Fibroblast of villous mesenchyme (primary cell): ENCODE measurements at regions not wholly inside any gene's neighbourhood (a gene's known extent, or its start where the extent isn't known, plus 50 kb on each side); places are given as distances from the start of the nearest gene placed in this dataset.

Experiments
- DNase-seq: peaks from one replicate; pipeline ENCODE4 v3.0.0-alpha.2; 2010; ENCODE audit warnings: low read depth
- H3K4me3 ChIP-seq: 2 replicates; pipeline ENCODE4 v1.5.1; 2011; ENCODE audit warnings: low read depth, mild to moderate bottlenecking, low read length
- TF ChIP-seq, protein P1 (sequence below): IDR thresholded peaks from 2 replicates; pipeline ENCODE4 v1.5.1; 2012; ENCODE audit warnings: low read depth, mild to moderate bottlenecking, low read length; ENCODE audit not compliant: insufficient read depth

DNA sequence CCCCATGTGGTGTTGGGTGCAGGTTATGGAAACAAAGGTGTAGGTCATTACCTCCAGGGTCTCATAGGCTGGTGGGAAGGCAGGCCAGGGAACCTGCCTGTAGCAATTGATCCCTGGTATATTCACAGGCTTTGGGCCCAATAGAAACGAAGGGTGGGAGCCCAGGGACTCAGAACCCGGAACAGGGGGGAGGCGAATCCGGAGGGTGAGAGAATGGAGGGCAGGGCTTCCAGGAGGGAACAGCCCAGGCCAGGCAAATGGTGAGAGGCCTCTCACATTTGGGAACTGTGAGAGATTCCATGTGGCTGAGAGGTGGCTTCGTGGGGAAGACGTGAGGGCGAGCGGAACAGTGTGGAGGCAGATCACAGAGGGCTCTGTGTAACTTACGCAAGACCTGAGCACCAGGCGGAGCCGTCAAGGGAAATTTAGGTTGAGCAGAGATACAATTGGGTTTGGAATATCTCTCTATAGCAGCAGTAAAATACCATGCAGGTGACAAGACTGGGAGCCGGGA is 267.1 kb downstream of the ERMARD start:
- H3K4me3 ChIP-seq = no peak overlapping the region
- TF ChIP-seq, protein P1, sequence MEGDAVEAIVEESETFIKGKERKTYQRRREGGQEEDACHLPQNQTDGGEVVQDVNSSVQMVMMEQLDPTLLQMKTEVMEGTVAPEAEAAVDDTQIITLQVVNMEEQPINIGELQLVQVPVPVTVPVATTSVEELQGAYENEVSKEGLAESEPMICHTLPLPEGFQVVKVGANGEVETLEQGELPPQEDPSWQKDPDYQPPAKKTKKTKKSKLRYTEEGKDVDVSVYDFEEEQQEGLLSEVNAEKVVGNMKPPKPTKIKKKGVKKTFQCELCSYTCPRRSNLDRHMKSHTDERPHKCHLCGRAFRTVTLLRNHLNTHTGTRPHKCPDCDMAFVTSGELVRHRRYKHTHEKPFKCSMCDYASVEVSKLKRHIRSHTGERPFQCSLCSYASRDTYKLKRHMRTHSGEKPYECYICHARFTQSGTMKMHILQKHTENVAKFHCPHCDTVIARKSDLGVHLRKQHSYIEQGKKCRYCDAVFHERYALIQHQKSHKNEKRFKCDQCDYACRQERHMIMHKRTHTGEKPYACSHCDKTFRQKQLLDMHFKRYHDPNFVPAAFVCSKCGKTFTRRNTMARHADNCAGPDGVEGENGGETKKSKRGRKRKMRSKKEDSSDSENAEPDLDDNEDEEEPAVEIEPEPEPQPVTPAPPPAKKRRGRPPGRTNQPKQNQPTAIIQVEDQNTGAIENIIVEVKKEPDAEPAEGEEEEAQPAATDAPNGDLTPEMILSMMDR = no peak
- no peak for DNase-seq

DNA sequence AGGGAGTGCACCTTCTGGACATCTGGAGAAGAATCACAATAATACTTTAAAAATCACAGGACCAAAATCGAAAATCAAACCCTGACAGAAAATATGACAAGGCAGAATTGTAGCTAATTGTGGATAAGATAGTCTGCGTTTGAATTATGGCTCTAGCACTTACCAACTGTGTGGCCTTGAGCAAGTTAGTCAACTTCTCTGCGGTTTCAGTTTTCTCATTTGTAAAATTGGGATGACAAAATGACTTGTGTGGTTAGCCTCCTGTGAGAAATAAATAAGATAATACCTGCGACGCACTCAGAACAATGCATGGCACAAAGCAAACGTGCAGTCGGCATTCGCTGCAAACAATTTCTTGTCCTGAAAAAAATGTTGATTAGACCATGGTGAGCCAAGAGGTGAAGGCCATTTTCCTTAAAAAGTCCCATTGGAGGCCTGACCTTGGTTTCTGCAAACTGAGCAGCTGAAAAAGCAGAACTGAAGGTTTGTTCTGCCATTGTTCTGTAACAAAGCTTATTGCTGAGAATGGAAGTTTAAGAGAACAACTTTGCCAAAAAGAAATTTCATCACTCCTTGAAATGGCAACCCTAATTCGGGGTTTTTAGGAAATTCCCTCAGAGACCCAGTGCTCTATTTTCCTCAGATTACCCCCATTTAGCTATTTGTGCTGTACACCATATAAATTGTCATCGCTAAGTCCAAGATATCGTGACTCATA is 266.3 kb downstream of the ERMARD start:
- TF ChIP-seq, protein P1 = no peak
- DNase-seq = no peak
- H3K4me3 ChIP-seq = no peak overlapping the region

DNA sequence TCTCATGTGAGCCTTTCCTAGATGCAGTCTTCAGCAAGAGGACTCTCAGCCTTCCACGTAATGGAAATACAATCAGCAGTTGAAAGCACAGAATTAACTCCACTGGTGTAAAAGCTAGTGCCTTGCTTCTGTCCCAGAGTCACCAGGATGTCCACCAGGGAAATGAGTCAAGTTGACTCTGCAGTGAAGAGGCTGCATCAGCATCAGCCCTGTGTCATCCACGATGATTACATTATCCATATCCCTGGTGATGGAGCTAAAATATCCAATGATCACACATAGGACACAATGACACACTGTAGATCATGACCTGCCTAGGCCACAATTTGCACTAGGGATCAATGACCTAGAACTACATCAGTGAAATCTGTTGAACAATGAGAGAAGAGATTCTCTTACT is 262.4 kb downstream of the ERMARD start:
- no peak for DNase-seq
- TF ChIP-seq, protein P1 = no peak
- H3K4me3 ChIP-seq = no peak overlapping the region

DNA sequence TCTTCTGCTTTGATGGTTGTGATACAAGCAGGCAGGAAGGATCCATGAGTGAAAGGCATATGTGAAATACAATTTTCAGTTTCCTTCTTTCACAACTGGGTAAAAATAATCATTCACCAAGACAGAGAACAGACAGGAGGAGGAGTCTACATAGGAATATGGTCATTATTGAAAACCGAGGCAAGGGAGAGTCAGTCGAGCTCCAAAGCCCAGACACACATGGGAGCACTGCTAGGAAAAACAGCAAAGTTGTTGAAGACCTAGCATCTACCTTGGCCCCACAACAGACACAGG is 260.6 kb downstream of the ERMARD start:
- DNase-seq = no peak
- no peak overlapping the region for H3K4me3 ChIP-seq
- TF ChIP-seq, protein P1 = no peak

DNA sequence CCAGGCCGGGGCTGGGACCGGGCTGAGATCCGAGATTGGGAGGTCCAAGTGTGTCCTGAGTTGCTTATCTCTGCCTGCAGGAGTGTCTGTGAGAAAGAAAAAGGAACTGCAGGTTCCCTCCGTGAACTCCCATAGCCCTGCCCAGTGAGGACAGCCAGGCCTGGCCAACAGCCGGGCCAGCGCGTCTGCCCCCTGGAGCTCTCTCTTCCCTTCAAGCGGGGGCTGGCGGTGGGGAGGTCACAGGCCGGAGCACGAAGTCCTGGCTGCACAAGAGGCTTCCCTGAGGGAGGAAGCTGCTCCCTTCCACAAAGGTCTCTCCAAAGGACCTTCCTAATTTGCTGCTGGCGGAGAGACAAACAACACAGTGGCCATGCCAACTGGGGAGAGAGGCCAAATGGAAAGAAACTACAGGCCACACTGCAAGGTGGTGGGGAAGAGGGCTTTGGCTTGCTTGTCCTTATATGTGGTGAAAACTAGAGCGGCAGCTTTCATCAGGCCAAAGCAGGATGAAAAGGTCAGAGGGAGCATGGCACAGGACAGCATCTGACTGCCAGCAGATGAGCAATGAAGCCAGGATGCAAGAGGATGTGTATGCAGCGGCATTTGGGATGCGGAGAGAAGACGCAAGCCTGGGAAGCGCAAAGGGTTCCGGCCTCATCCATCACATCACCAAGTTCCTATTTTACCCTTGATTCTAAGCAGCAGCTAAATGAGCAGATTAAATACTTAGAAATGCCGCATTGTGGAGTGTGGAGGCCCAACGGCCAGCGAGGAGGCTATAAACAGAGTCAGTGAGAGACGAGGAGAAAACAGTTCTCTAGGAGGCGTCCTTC is 260.0 kb downstream of the ERMARD start:
- H3K4me3 ChIP-seq = no peak overlapping the region
- no peak for DNase-seq
- TF ChIP-seq, protein P1 = no peak

DNA sequence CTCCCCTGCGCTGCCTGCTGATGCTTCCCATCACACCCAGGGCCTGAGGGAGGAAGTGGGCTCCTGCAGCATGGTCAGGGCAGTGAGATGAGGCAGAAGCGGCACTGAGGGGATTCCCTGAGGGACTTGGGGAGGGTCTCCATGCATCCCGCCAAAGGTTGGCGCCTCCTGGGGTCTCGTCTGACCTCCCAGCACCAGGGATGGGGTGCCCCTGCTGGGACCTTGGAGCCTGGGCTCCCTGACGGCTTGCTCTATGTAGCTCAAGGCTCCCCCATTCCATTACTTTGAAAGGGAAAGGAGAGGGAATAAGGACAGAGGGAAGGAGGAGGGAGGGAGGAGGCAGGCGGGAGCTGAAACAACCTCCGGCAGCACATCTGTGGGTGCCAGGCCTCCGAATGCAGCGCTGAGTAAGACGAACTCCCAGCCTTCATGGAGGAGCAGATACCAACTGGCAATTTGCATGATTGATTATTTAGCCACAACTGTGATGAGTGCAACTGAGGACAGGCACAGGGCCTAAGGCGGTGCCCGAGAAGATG is 259.3 kb downstream of the ERMARD start:
- H3K4me3 ChIP-seq = no peak overlapping the region
- TF ChIP-seq, protein P1 = no peak
- DNase-seq = no peak
